WERI-Rb-1 (cell line): ENCODE measurements at regions not wholly inside any gene's neighbourhood (a gene's known extent, or its start where the extent isn't known, plus 50 kb on each side); places are given as distances from the start of the nearest gene placed in this dataset.

Source experiments
- DNase-seq: peaks from one replicate; pipeline ENCODE4 v3.0.0-alpha.2; 2020
- H3K27ac ChIP-seq: fragments of 250-450 bp; sonication (Bioruptor Pico); 2 replicates; pipeline ENCODE4 v1.5.1; 2020; ENCODE audit warnings: mild to moderate bottlenecking, moderate library complexity
- H3K27me3 ChIP-seq: fragments of 250-450 bp; sonication (Bioruptor Pico); 2 replicates; pipeline ENCODE4 v1.5.1; 2021; ENCODE audit warnings: mild to moderate bottlenecking, low read depth, moderate library complexity; ENCODE audit not compliant: insufficient read depth, severe bottlenecking
- H3K36me3 ChIP-seq: fragments of 250-450 bp; sonication (Bioruptor Pico); 2 replicates; pipeline ENCODE4 v1.5.1; 2020; ENCODE audit warnings: mild to moderate bottlenecking, moderate library complexity
- H3K4me3 ChIP-seq: 2 replicates; pipeline ENCODE4 v1.5.1; 2011; ENCODE audit warnings: low read depth, mild to moderate bottlenecking, control low read depth, low read length
- H3K9me3 ChIP-seq: fragments of 250-450 bp; sonication (Bioruptor Pico); 2 replicates; pipeline ENCODE4 v1.5.1; 2021; ENCODE audit warnings: mild to moderate bottlenecking, moderate library complexity; ENCODE audit not compliant: severe bottlenecking
- TF ChIP-seq, protein P1 (sequence below): IDR thresholded peaks from 2 replicates; pipeline ENCODE4 v1.5.1; 2011; ENCODE audit warnings: low read depth, mild to moderate bottlenecking, control low read depth, inconsistent platforms, low read length

- DNase-seq: no peak
- Histone ChIP-seq H3K4me3 (no peak overlapping the region), H3K27ac (no peak overlapping the region), H3K9me3 (no peaks in the 10 kb centered on the region), H3K36me3 (no peaks in the 10 kb centered on the region), H3K27me3 (peaks cover 2% of the 10 kb centered on the region)
- TF ChIP-seq, protein P1, sequence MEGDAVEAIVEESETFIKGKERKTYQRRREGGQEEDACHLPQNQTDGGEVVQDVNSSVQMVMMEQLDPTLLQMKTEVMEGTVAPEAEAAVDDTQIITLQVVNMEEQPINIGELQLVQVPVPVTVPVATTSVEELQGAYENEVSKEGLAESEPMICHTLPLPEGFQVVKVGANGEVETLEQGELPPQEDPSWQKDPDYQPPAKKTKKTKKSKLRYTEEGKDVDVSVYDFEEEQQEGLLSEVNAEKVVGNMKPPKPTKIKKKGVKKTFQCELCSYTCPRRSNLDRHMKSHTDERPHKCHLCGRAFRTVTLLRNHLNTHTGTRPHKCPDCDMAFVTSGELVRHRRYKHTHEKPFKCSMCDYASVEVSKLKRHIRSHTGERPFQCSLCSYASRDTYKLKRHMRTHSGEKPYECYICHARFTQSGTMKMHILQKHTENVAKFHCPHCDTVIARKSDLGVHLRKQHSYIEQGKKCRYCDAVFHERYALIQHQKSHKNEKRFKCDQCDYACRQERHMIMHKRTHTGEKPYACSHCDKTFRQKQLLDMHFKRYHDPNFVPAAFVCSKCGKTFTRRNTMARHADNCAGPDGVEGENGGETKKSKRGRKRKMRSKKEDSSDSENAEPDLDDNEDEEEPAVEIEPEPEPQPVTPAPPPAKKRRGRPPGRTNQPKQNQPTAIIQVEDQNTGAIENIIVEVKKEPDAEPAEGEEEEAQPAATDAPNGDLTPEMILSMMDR: no peak
Measured at GRCh38 chrX:155718972-155719586, 106.3 kb upstream of the TMLHE start.

GRCh38 chrX:155715141-155715540 is 102.4 kb upstream of the TMLHE start:
- TF ChIP-seq, protein P1: no peak

GRCh38 chrX:155695419-155695818 is 82.7 kb upstream of the TMLHE start:
- TF ChIP-seq, protein P1: no peak
- Histone ChIP-seq H3K27ac (no peak overlapping the region), H3K36me3 (no peaks in the 10 kb centered on the region), H3K9me3 (no peaks in the 10 kb centered on the region), H3K27me3 (peaks cover 15% of the 10 kb centered on the region), H3K4me3 (no peak overlapping the region)
- DNase-seq: no peak

More at GRCh38 chrX:155715141-155715540, 102.4 kb upstream of the TMLHE start:
- H3K27me3 ChIP-seq: peaks cover 2% of the 10 kb centered on the region
- no peak for DNase-seq
- H3K36me3 ChIP-seq: no peaks in the 10 kb centered on the region
- no peak overlapping the region for H3K4me3 ChIP-seq
- H3K9me3 ChIP-seq: peaks cover 3% of the 10 kb centered on the region
- H3K27ac ChIP-seq: no peak overlapping the region

- Histone ChIP-seq H3K4me3 (no peak overlapping the region), H3K27me3 (peaks cover 15% of the 10 kb centered on the region), H3K36me3 (no peaks in the 10 kb centered on the region), H3K27ac (no peak overlapping the region), H3K9me3 (no peaks in the 10 kb centered on the region)
- TF ChIP-seq, protein P1: no peak
- DNase-seq: no peak
Measured at GRCh38 chrX:155694649-155695048, 81.9 kb upstream of the TMLHE start.

DNA sequence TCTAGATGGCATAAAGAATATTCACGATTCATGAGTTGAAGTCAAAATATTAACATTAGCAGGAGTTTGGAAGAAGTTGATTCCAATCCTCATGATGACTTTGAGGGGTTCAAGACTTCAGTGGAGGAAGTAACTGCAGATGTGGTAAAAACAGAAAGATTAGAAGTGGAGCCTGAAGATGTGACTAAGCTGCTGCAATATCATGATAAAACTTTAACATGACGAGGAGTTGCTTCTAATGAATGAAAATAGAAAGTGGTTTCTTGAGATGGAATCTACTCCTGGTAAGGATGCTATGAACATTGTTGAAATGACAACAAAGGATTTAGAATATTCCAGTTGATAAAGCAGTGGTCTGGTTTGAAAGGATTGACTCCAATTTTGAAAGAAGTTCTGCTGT is 70.1 kb upstream of the TMLHE start:
- Histone ChIP-seq H3K27me3 (peaks cover 16% of the 10 kb centered on the region), H3K36me3 (no peaks in the 10 kb centered on the region)
- TF ChIP-seq, protein P1: no peak

DNA sequence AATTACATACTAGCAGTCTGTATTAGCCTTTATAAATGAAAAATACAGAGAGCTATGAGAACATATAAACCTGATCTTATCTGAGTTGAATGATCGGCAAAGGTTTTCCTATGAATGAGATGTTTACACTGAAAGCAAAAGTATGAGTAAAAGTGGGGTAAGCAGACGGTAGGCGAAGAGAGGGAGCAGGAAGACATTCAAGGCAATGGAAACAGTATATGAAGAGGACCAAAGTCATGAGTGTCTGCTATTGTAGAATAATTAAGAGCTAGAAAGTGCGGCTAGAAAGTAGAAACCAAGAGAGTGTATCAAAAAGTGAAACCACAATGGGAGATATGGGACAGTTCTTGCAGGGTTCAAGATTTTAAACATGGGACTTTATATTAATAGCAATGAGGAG is 67.0 kb upstream of the TMLHE start:
- Histone ChIP-seq H3K4me3 (no peak overlapping the region), H3K36me3 (no peaks in the 10 kb centered on the region), H3K27ac (no peak overlapping the region), H3K27me3 (peaks cover 21% of the 10 kb centered on the region), H3K9me3 (no peaks in the 10 kb centered on the region)
- DNase-seq: no peak
- TF ChIP-seq, protein P1: no peak

More for the DNA sequence above, 70.1 kb upstream of the TMLHE start:
- no peaks in the 10 kb centered on the region for H3K9me3 ChIP-seq
- H3K4me3 ChIP-seq: no peak overlapping the region
- no peak overlapping the region for H3K27ac ChIP-seq
- DNase-seq: no peak
